Muscle of back (tissue), 3 donors: ENCODE measurements at regions not wholly inside any gene's neighbourhood (a gene's known extent, or its start where the extent isn't known, plus 50 kb on each side); places are given as distances from the start of the nearest gene placed in this dataset.
"Not testable (repeated sequence)": the region's sequence is repeated elsewhere in the genome, so short reads cannot be mapped to it uniquely, and the experiment has no call there.

Experiments
- DNase-seq, 3 donors: peaks; one replicate each; pipeline versions ENCODE4 v3.0.0 to v3.0.0-alpha.2; 2013

DNA sequence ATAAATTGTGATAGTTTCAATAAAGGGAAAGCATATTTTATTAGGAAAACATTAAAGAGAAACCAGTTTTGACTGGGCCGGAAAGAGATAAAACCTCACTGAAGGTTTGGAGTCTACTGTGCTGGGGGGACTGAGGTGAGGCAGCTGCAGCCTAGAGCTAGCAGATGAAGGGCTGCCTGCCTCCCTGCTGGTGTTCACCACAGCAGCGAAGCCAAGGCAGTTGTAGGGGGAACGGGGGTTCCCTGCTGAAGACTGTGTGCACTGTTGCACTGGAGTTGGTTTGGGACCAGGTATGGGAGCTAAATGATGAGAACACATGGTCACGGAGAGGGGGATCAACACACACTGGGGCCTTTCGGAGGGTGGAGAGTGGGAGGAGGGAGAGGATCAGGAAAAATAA lies 546.5 kb upstream of the SMIM31 start:
- no peak for DNase-seq

- DNase-seq: no peak
These were observed 543.6 kb upstream of the SMIM31 start for GRCh38 chr4:164210377-164210776.

GRCh38 chr4:164212134-164212533 lies 541.8 kb upstream of the SMIM31 start:
- no peak for DNase-seq

DNA sequence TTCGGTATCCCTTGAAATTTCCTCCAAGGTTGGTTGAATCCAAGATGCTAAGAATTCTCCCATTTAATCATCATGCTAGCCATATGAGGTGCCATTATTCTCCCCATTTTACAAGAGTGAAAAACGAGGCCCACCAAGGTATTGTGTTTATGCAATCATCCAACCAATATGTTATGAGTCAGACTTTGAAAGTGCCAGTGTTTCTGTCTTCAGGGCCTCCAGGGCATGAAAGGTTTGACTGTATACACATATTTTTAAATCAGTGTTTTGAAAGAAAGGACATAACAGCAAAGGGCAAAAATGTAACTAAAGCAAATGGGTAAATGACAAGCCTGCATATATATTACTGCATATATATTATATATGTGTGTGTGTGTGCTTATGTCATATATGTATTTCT lies 541.2 kb upstream of the SMIM31 start:
- DNase-seq: no peak

DNA sequence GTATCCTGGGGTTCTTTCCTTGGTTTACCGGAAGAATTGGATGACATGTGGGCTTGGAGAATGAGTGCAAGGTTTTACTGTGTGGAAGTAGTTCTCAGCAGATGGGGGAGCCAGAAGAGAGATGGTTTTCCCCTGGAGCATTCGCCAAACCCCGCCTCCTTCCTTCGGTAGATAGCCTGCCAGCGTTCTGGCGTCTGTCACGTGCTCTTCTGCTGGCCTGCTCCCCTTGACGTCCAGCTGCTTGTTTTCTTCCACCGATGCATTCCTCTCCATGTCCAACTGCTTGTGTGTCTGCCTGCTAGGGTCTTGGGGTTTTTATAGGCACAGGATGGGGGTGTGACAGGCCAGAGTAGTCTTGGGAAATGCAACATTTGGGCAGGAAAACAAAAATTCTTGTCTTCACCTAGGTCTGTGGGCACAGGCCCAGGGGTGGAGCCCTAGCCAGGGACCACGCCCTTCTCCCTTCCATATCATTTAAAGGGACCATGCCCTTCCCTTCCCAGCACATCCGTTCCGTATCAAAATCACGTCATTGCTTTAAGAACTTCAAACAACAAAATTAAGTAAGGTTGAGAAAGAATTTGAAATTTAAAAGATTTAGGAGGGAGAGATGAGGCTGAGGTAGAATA lies 538.7 kb upstream of the SMIM31 start:
- DNase-seq: no peak

DNA sequence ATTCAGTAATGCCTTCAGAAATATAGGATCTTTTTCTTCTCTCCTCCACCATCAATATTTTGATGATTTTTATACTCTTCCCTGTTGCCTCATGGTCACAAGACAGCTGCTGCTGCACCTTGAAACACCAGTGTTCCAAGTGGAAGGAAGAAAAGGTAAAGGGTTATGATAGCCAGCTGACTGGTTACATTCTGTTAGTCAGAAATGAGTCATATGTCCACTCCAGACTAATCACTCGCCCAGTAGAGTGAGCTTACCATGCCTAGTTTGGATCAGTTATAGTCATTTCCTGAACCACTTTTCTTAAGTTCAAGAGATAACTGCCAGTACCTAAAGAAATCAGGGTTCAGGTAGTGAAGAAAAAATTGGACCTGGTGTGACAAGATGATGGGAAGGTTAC lies 532.3 kb upstream of the SMIM31 start:
- no peak for DNase-seq

- peak in 1 of 3 donors; percentile 2 for DNase-seq
These were observed 529.1 kb upstream of the SMIM31 start for GRCh38 chr4:164224871-164225270.

- DNase-seq: no peak
These were observed 524.7 kb upstream of the SMIM31 start for GRCh38 chr4:164229255-164229654.

GRCh38 chr4:164239433-164239832 lies 514.5 kb upstream of the SMIM31 start:
- no peak for DNase-seq

- DNase-seq: no peak
These were observed 514.0 kb upstream of the SMIM31 start for GRCh38 chr4:164239976-164240375.

DNA sequence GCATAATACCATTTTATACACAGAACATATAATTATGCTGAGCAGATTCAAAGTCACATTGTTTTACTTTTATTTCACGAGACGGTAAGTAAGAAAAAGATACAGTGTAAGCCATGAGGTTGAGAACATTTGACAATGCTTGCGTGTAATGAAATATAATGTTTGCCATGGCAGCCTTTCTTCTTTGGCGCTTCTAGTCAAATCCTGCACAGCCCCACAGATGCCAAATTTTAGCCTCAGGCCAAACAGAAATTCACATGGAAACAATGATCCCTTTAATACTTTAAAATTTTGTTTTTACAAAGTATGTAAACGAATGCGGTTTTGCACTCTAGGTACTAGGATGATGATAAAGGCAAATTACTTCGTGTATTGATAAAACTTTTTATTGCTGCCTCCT lies 502.7 kb upstream of the SMIM31 start:
- DNase-seq: no peak

- peak; percentile 0 to 4 (median 2) for DNase-seq
These were observed 501.6 kb upstream of the SMIM31 start for GRCh38 chr4:164252286-164252685.

GRCh38 chr4:164261831-164262230 lies 492.1 kb upstream of the SMIM31 start:
- DNase-seq: no peak

GRCh38 chr4:164262508-164262907 lies 491.4 kb upstream of the SMIM31 start:
- not testable (repeated sequence) for DNase-seq

GRCh38 chr4:164277414-164277813 lies 476.5 kb upstream of the SMIM31 start:
- DNase-seq: not testable (repeated sequence)

- no peak for DNase-seq
These were observed 466.8 kb upstream of the SMIM31 start for GRCh38 chr4:164287173-164287572.

DNA sequence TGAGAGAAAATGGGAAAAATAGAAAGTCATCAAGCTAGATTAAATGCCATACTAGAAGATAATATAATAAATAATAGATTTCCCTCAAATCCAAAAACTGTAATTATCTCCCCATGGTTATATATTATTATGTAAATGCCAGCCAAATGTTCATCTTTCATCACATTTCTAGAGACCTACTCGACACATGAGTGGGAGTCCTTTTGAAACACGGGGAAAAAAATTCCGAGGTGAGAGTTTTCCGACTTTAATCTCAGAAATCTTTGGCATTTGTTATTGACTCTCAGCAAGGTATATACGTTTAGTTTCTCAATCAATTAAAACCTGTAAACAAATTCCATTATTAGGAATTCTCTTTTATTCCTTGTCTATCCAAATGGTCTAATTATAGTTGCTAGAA lies 465.4 kb upstream of the SMIM31 start:
- no peak for DNase-seq

- no peak for DNase-seq
These were observed 460.7 kb upstream of the SMIM31 start for GRCh38 chr4:164293203-164293602.

GRCh38 chr4:164293743-164294142 lies 460.2 kb upstream of the SMIM31 start:
- DNase-seq: no peak

DNA sequence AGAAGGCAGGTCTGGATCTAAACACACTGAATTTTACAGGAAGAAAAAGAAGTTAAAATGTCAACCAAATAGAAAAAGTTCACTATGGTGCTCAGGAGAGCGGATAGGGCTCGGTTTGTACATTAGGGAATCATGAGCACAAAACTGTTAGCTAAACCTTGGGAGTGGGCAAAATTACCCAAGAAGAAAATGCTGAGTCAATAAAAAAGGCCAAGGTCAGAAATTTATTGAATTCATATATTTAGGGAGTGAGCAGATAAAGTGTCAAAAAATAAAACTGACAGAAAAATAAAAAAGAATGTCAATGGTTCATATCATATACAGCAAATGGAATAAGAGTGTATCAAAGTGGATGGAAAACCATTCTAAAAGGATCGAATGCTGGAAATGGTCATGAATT lies 452.5 kb upstream of the SMIM31 start:
- DNase-seq: no peak

DNA sequence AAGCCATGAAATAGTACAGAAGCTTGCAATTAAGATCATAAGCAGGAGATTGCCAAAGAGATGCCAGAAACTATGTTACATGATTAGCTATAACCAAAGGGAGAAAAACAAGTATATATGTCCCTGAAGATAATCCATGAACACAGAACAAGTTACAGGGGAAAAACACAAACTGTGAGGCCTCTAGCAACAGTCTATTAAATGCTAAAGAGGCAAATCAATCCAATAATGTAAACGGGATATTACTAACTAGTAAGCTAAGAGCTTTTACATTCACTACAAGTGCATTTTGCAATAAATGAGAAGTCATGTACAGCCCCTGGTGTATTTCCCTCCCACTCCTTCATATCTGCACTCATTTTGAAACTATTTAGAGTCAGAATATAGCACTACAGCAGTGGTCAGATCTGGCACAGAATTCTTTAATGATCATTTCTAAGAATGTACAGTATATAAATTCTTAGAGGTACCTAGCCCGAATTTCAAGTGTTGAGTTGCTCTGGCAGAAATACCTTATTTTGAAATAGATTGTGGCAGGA lies 449.8 kb upstream of the SMIM31 start:
- peak in 1 of 3 donors; percentile 5 for DNase-seq

DNA sequence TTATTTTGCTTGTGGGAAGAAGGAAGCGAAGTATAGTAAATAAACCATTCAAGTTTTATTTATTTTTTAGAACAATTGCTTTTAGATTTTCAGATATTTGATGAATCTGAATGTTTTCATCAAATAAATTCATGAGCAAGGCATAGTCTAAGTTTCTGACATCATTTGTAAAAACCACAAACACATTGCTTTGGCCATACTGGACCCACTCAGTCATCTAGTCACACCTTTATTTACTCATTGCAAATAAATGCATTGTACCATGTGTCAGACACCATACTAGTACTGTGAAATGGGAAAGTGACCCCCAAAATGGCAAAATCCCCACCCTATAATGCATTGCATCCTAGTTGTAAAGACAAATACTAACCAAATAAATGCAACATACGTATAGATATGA lies 449.1 kb upstream of the SMIM31 start:
- DNase-seq: no peak

DNA sequence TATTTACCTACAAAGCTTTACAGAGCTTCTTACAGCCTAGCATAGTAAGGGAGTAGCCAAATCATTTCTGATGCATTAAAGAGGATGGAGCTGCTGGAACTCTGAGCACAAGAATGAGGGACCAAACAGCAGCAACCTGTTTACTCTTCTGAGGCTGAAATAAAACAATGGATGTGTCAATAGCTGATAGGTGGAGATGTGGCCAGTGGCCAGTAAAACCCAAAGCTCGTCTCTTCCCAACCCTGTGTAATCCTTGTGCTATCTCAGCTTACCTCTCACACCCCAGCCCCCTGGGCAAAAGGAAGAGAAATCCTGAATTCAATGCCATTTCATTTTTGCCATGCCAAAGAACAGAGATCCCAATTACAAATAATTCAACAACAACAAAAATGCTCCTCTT lies 446.7 kb upstream of the SMIM31 start:
- DNase-seq: no peak

- no peak for DNase-seq
These were observed 441.3 kb upstream of the SMIM31 start for GRCh38 chr4:164312671-164313070.
